H1 (cell line): ENCODE measurements at regions not wholly inside any gene's neighbourhood (a gene's known extent, or its start where the extent isn't known, plus 50 kb on each side); places are given as distances from the start of the nearest gene placed in this dataset.

ENCODE experiments used
- BACH1 ChIP-seq: IDR thresholded peaks from 2 replicates; pipeline ENCODE4 v1.6.1; 2012; ENCODE audit warnings: low read length, improper control_type of control experiment
- POLR2A ChIP-seq, 2 experiments: IDR thresholded peaks; 1 replicate in 1 of 2; 2 replicates in 1 of 2; pipeline ENCODE4 v1.6.1; 2011; ENCODE audit warnings: low read depth in 2 of 2, low read length in 2 of 2, mild to moderate bottlenecking in 2 of 2; ENCODE audit errors: control extremely low read depth in 1 of 2
- SIN3A ChIP-seq, 2 experiments: IDR thresholded peaks in 1 of 2; conservative IDR thresholded peaks in 1 of 2; 2 replicates each; pipeline ENCODE4 v1.6.1; 2011 to 2012; ENCODE audit warnings: low read length in 2 of 2, improper control_type of control experiment in 1 of 2, low read depth in 1 of 2, mild to moderate bottlenecking in 1 of 2
- SP1 ChIP-seq: IDR thresholded peaks from 2 replicates; pipeline ENCODE4 v1.6.1; 2011; ENCODE audit warnings: low read depth, low read length
- SP2 ChIP-seq: IDR thresholded peaks from 2 replicates; pipeline ENCODE4 v1.6.1; 2012; ENCODE audit warnings: mild to moderate bottlenecking, low read length, inconsistent platforms
- TAF1 ChIP-seq: IDR thresholded peaks from 2 replicates; pipeline ENCODE4 v1.6.1; 2011; ENCODE audit warnings: mild to moderate bottlenecking, low read depth, low read length
- ZNF274 ChIP-seq: IDR thresholded peaks from 2 replicates; pipeline ENCODE4 v1.7.0; 2012; ENCODE audit warnings: low read length, borderline replicate concordance; ENCODE audit errors: extremely low read depth
- TF ChIP-seq, protein P1 (sequence below), 3 experiments: IDR thresholded peaks; 1 replicate in 2 of 3; 2 replicates in 1 of 3; pipeline versions ENCODE4 v1.5.1 to v1.6.1; 2011; ENCODE audit warnings: low read length in 3 of 3, mild to moderate bottlenecking in 3 of 3, inconsistent platforms in 2 of 3, low read depth in 1 of 3, moderate library complexity in 1 of 3; ENCODE audit not compliant: insufficient read depth in 1 of 3; ENCODE audit errors: control extremely low read depth in 1 of 3
- TF ChIP-seq, protein P2 (sequence below): IDR thresholded peaks from 2 replicates; pipeline ENCODE4 v1.6.1; 2011; ENCODE audit warnings: low read length, improper control_type of control experiment
- TF ChIP-seq, protein P3 (sequence below): IDR thresholded peaks from 2 replicates; pipeline ENCODE4 v1.6.1; 2012; ENCODE audit warnings: inconsistent platforms

DNA sequence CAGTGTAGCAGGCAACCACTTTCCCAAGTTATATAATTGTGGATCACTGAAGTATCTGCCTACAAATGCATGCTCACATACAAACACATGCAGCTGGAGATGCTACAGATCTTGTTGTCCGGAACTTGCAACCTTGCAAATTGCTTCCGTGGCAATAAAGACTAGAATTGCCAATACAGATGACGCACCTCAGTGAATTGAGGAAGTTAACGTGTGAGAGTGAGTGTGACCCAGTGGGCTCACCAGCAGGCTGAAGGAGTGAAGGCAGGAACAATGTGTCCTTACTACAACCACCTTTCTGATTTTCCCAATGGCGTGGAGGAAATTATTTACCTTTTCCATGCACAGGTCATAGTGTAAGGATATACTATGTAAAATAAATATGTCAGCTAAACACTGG lies 89.4 kb upstream of the GRIP1 start:
- TF ChIP-seq, protein P1, sequence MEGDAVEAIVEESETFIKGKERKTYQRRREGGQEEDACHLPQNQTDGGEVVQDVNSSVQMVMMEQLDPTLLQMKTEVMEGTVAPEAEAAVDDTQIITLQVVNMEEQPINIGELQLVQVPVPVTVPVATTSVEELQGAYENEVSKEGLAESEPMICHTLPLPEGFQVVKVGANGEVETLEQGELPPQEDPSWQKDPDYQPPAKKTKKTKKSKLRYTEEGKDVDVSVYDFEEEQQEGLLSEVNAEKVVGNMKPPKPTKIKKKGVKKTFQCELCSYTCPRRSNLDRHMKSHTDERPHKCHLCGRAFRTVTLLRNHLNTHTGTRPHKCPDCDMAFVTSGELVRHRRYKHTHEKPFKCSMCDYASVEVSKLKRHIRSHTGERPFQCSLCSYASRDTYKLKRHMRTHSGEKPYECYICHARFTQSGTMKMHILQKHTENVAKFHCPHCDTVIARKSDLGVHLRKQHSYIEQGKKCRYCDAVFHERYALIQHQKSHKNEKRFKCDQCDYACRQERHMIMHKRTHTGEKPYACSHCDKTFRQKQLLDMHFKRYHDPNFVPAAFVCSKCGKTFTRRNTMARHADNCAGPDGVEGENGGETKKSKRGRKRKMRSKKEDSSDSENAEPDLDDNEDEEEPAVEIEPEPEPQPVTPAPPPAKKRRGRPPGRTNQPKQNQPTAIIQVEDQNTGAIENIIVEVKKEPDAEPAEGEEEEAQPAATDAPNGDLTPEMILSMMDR (IDR thresholded peaks at IDR 0.05; ENCODE audit: control extremely low read depth in 1 of 3, insufficient read depth in 1 of 3, low read depth in 1 of 3, low read length in 3 of 3): no peak
- TF ChIP-seq BACH1 (no peak), ZNF274 (no peak), POLR2A (IDR thresholded peaks at IDR 0.05; ENCODE audit: control extremely low read depth in 1 of 2, low read depth in 2 of 2, low read length in 2 of 2) (no peak), SP1 (no peak), SIN3A (conservative IDR thresholded peaks at IDR 0.05 in 1 of 2, IDR thresholded peaks at IDR 0.05 in 1 of 2; ENCODE audit: low read depth in 1 of 2, low read length in 2 of 2) (no peak), SP2 (no peak), TAF1 (no peak)
- TF ChIP-seq, protein P2, sequence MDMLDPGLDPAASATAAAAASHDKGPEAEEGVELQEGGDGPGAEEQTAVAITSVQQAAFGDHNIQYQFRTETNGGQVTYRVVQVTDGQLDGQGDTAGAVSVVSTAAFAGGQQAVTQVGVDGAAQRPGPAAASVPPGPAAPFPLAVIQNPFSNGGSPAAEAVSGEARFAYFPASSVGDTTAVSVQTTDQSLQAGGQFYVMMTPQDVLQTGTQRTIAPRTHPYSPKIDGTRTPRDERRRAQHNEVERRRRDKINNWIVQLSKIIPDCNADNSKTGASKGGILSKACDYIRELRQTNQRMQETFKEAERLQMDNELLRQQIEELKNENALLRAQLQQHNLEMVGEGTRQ: no peak
- TF ChIP-seq, protein P3, sequence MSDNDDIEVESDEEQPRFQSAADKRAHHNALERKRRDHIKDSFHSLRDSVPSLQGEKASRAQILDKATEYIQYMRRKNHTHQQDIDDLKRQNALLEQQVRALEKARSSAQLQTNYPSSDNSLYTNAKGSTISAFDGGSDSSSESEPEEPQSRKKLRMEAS: no peak
